ENCODE measurements at regions not wholly inside any gene's neighbourhood (a gene's known extent, or its start where the extent isn't known, plus 50 kb on each side); places are given as distances from the start of the nearest gene placed in this dataset.
A peak's percentile ranks its signal among the peaks of the same experiment; 100 is the strongest.
"Not testable (repeated sequence)": the region's sequence is repeated elsewhere in the genome, so short reads cannot be mapped to it uniquely, and the experiment has no call there.

DNA sequence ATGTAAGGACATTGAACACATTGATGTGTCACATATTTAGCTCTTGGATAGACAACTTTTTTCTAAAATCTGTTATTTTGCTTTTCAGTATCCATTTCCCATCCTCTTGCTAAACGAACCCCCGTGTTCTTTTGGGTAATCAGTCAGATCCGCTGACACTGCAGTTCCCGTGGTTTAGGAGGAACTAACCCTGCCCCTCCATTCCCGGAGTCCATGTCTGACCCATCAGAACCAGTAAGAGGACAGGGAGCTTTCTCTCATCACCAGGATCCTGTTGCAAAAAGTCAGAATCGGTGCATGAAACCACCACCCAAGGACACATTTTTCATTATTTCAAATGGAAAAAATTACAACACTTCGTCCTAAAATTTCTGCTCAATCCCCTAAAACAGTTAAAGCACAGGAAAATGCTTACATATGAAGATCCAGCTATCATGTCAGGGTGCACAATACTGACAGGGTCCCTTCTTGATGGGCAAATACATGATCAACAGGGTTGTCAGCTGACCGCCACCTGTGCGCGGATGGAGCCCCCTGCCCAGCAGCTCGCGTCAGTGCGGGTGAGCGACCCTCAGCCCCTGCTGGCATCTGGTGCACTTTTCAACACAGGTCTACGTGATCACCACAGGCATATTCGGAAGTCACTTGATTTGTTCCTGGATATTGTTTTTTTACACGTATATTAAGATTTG lies 276.8 kb downstream of the ADGRD1 start:
- Histone ChIP-seq H3K4me1 (replicated peaks in 1 of 2) (peaks cover 0 to 11% of the 10 kb centered on the region in 2 donors), H3K27me3 (no peaks in the 10 kb centered on the region), H3K9me3 (replicated peaks in 1 of 3) (no peaks in the 10 kb centered on the region), H3K4me3 (no peak overlapping the region), H3K36me3 (replicated peaks in 1 of 2) (no peaks in the 10 kb centered on the region), H3K27ac (peak overlapping the region in 1 of 5 donors; percentile 41)
- 57 to 70% (median 64%) methylated on average over 16 to 17 of the region's 17 CpGs for WGBS, 4 donors
- no peak for TF ChIP-seq POLR2A (IDR thresholded peaks at IDR 0.05)
- TF ChIP-seq, protein P1, sequence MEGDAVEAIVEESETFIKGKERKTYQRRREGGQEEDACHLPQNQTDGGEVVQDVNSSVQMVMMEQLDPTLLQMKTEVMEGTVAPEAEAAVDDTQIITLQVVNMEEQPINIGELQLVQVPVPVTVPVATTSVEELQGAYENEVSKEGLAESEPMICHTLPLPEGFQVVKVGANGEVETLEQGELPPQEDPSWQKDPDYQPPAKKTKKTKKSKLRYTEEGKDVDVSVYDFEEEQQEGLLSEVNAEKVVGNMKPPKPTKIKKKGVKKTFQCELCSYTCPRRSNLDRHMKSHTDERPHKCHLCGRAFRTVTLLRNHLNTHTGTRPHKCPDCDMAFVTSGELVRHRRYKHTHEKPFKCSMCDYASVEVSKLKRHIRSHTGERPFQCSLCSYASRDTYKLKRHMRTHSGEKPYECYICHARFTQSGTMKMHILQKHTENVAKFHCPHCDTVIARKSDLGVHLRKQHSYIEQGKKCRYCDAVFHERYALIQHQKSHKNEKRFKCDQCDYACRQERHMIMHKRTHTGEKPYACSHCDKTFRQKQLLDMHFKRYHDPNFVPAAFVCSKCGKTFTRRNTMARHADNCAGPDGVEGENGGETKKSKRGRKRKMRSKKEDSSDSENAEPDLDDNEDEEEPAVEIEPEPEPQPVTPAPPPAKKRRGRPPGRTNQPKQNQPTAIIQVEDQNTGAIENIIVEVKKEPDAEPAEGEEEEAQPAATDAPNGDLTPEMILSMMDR (IDR thresholded peaks at IDR 0.05) = no peak
- DNase-seq = peak in 3 of 7 donors; percentile 31 to 38 (median 33)
- intact Hi-C loops (cut with DNase I) = no loop called here

- H3K4me3 ChIP-seq = no peak overlapping the region
- no peaks in the 10 kb centered on the region for H3K27me3 ChIP-seq
- DNase-seq = no peak
- H3K4me1 ChIP-seq (replicated peaks in 1 of 2) = peaks cover 0 to 11% of the 10 kb centered on the region in 2 donors
- intact Hi-C loops (cut with DNase I) = no loop called here
- H3K27ac ChIP-seq = peak overlapping the region in 1 of 5 donors; percentile 10
- TF ChIP-seq, protein P1 (IDR thresholded peaks at IDR 0.05) = no peak
- TF ChIP-seq POLR2A (IDR thresholded peaks at IDR 0.05) = no peak
- H3K36me3 ChIP-seq (replicated peaks in 1 of 2) = no peaks in the 10 kb centered on the region
- no peaks in the 10 kb centered on the region for H3K9me3 ChIP-seq (replicated peaks in 1 of 3)
- WGBS, 4 donors = 68 to 72% (median 70%) methylated on average over 20 to 23 of the region's 23 CpGs
Observed at GRCh38 chr12:131231032-131231980, 277.6 kb downstream of the ADGRD1 start.

- H3K27ac ChIP-seq = peak overlapping the region in 1 of 5 donors; percentile 10
- H3K9me3 ChIP-seq (replicated peaks in 1 of 3) = no peaks in the 10 kb centered on the region
Observed at GRCh38 chr12:131232036-131232435, 278.3 kb downstream of the ADGRD1 start.

DNA sequence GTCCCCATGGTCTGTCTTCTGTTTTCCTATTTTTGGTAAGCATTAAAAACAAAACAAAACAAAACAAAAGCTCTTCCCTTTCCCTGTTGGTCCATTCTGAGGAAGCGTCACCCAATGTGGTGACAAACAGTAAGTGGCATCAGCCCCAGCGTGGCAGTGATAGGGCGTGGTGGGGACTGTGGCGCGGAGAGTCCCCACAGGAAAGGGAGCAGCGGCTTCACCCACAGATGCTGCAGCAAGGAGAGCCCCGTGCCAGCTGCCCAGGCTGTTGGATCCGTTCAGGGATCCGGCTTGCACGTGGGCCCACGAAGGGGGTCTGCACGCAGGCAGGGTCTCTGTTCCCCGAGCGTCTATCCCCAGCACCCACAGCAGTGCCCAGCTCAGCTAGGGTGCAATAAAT lies 279.2 kb downstream of the ADGRD1 start:
- H3K36me3 ChIP-seq (replicated peaks in 1 of 2); DNase-seq; H3K9me3 ChIP-seq (replicated peaks in 1 of 3); H3K4me3 ChIP-seq; H3K27me3 ChIP-seq; intact Hi-C loops (cut with DNase I); H3K27ac ChIP-seq: not testable (repeated sequence)
- peaks cover 0 to 11% of the 10 kb centered on the region in 2 donors for H3K4me1 ChIP-seq (replicated peaks in 1 of 2)
- WGBS, 4 donors = 67 to 87% (median 74%) methylated on average over 10 to 14 of the region's 14 CpGs

More at GRCh38 chr12:131232036-131232435, 278.3 kb downstream of the ADGRD1 start:
- peaks cover 0 to 11% of the 10 kb centered on the region in 2 donors for H3K4me1 ChIP-seq (replicated peaks in 1 of 2)
- H3K4me3 ChIP-seq = no peak overlapping the region
- 58 to 65% (median 64%) methylated on average over 5 of the region's 5 CpGs for WGBS, 4 donors
- TF ChIP-seq, protein P1 (IDR thresholded peaks at IDR 0.05) = no peak
- TF ChIP-seq POLR2A (IDR thresholded peaks at IDR 0.05) = no peak
- H3K27me3 ChIP-seq = no peaks in the 10 kb centered on the region
- intact Hi-C loops (cut with DNase I) = no loop called here
- DNase-seq = no peak
- H3K36me3 ChIP-seq (replicated peaks in 1 of 2) = no peaks in the 10 kb centered on the region

GRCh38 chr12:131233850-131234789 lies 280.4 kb downstream of the ADGRD1 start:
- H3K4me3 ChIP-seq; DNase-seq; H3K36me3 ChIP-seq (replicated peaks in 1 of 2); intact Hi-C loops (cut with DNase I); H3K9me3 ChIP-seq (replicated peaks in 1 of 3); H3K27me3 ChIP-seq; H3K27ac ChIP-seq: not testable (repeated sequence)
- WGBS, 4 donors = 74 to 80% (median 78%) methylated on average over 15 to 16 of the region's 16 CpGs
- peaks cover 0 to 11% of the 10 kb centered on the region in 2 donors for H3K4me1 ChIP-seq (replicated peaks in 1 of 2)

DNA sequence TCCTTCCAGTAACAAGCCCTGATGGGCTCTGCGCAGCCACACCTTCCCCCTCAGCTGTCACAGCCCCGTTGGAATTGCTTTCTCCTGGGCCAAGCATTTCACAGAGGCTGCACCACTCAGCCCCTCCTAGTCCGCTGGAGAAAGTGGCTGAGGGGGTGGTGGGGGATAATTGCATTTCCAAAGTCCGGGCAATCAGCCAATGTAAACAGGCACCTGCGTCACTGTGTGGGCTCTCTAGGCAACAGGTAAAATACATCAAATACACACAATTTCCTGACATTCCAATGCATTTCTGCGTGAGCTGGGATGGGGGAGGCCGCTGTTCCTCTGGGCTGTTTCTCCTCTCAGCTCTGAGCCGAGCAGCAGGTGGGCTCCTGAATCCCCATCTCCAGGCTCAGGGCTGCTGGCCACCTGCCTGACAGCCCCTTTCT lies 281.1 kb downstream of the ADGRD1 start:
- WGBS, 4 donors = 15 to 25% (median 24%) methylated on average over 2 to 5 of the region's 8 CpGs
- H3K4me1 ChIP-seq (replicated peaks in 1 of 2); H3K36me3 ChIP-seq (replicated peaks in 1 of 2); H3K27ac ChIP-seq; H3K4me3 ChIP-seq; H3K27me3 ChIP-seq; H3K9me3 ChIP-seq (replicated peaks in 1 of 3); intact Hi-C loops (cut with DNase I); DNase-seq: not testable (repeated sequence)

Data from adrenal gland (tissue), 9 donors.